ENCODE measurements at regions not wholly inside any gene's neighbourhood (a gene's known extent, or its start where the extent isn't known, plus 50 kb on each side); places are given as distances from the start of the nearest gene placed in this dataset.
A peak's percentile ranks its signal among the peaks of the same experiment; 100 is the strongest.

DNA sequence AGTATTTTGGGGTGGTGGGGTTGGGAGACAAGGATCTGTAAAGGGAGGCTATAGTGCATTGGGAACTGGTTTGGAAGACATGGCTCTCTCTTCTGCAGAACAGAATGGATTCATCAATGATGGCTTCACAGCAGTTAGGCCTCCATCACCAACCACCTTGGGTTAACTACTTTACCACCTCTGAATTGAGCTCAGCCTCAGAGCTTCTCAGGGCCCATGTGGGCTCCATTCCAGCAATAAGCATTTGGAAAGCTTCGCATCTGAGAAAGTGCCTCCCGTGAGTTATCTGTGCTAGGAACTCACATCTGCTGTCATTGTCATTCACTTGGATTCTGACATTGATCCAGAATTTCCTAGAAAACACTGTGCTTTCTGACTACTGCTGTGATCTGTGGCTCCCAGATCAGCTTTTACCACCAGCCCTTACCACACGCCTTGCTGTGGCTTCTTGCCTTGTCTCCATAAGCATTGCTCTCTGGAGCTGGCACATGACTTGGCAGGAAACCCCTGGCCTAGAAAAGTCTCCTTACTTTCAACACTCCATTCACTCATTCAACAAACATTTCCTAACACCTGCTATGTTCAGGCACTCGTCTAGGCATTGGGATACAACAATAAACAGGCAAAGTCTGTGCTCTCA lies 70.7 kb upstream of the ADO start:
- peak in 1 of 2 donors; percentile 20 for DNase-seq (ENCODE audit: low read depth in 2 of 2)
- TF ChIP-seq CTCF (IDR thresholded peaks at IDR 0.05; ENCODE audit: low read depth, low read length) = no peak
- no peak overlapping the region for H3K4me3 ChIP-seq (replicated peaks in 1 of 2; ENCODE audit: low read depth in 2 of 2, low read length in 2 of 2)

DNA sequence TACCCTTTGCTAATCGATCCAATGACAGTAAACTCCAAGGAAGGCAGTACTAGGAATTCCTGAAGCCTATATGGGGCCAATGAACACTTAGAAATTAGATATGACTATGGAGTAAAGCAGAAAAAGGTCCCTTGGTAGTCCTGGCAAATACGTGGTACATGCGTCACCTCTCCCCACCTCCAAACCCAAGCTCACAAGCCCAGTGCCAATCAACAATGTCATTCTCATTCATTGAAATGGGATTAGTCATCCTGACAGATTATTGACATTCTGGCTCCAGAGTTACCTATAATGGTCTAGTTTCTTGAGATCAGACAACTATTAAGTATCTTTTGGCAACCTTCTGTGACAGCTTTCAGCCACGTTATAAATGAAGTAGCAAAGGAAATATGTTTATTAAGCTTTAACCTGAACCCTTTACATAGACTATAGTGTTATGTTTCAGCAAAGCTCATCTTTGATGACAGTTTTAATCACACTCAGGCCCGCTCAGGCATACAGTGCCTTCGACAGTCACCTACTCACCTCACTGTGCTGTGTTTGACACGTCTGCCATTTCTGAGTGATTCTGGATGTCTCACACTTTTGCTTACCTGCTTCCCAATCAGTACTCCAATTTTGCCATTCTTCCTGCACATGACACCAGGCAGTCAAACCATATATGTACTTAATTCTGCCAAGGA lies 69.6 kb upstream of the ADO start:
- no peak for TF ChIP-seq CTCF (IDR thresholded peaks at IDR 0.05; ENCODE audit: low read depth, low read length)
- no peak for DNase-seq (ENCODE audit: low read depth in 2 of 2)
- H3K4me3 ChIP-seq (replicated peaks in 1 of 2; ENCODE audit: low read depth in 2 of 2, low read length in 2 of 2) = no peak overlapping the region

GRCh38 chr10:62735464-62736167 lies 68.9 kb upstream of the ADO start:
- TF ChIP-seq CTCF (IDR thresholded peaks at IDR 0.05; ENCODE audit: low read depth, low read length) = no peak
- no peak overlapping the region for H3K4me3 ChIP-seq (replicated peaks in 1 of 2; ENCODE audit: low read depth in 2 of 2, low read length in 2 of 2)
- peak; percentile 36 to 69 for DNase-seq (ENCODE audit: low read depth in 2 of 2)

- no peak for DNase-seq (ENCODE audit: low read depth in 2 of 2)
- no peak for TF ChIP-seq CTCF (IDR thresholded peaks at IDR 0.05; ENCODE audit: low read depth, low read length)
- H3K4me3 ChIP-seq (replicated peaks in 1 of 2; ENCODE audit: low read depth in 2 of 2, low read length in 2 of 2) = no peak overlapping the region
Measured at GRCh38 chr10:62736168-62736546, 68.4 kb upstream of the ADO start.

DNA sequence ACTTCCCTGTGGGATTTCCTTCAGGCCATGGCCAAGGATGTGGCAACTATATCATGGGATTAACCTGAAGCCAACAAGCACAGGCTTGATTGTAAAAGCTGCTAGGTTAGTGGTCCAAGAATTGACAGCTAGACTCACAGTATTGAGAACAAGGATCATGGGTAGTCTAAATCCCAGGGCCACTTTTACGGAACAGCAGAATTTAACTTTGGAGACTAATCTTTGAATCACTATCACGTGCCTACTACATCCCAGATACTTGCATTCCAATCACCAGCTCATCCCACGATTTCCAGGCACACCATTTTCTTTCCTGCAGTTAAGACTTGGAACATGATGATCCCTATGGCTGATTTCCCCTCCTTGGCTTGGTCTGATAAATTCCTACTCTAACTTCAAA lies 65.6 kb upstream of the ADO start:
- no peak overlapping the region for H3K4me3 ChIP-seq (replicated peaks in 1 of 2; ENCODE audit: low read depth in 2 of 2, low read length in 2 of 2)
- DNase-seq (ENCODE audit: low read depth in 2 of 2) = no peak
- TF ChIP-seq CTCF (IDR thresholded peaks at IDR 0.05; ENCODE audit: low read depth, low read length) = no peak

DNA sequence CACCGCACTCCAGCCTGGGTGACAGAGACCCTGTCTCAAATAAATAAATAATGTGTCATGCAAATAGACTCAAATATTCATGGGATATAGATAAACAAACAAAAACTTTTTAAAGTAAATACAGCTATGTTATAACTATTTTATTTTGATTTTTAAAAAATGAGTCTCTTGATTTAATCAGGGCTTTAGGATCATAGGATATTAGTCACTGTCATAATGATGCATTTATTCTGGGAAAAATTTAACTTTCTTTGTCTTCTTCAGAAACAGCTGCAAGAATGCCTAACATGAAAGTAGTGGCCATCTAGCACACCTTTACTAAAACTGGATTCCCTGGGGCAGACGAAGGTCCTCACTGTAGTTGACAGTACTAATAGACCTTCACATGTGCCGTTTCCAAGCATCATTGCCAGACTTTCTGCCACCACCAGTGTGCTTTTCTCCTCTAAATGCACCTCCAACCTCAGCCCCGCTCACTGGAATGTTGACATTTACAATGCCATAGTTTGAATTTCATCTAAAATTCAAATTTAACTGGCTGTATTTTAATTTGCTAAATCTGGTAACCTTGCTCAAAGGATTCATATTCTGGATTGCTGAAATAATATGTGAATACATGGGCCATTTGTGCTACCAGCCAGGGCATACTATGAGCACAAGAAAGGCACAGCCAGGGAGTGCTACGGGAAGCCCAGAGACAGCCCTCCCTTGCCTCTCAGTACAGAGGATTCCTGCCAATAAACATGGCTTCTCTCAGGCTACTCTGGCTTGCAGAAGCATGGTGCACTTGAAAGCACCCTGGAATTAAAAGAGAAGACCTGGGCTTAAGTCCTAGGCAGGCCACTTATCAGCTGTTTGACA lies 63.4 kb upstream of the ADO start:
- no peak for TF ChIP-seq CTCF (IDR thresholded peaks at IDR 0.05; ENCODE audit: low read depth, low read length)
- no peak for DNase-seq (ENCODE audit: low read depth in 2 of 2)
- H3K4me3 ChIP-seq (replicated peaks in 1 of 2; ENCODE audit: low read depth in 2 of 2, low read length in 2 of 2) = no peak overlapping the region
